AG08395 (cell line): ENCODE measurements at regions not wholly inside any gene's neighbourhood (a gene's known extent, or its start where the extent isn't known, plus 50 kb on each side); places are given as distances from the start of the nearest gene placed in this dataset.

Experiments used
- DNase-seq: peaks from one replicate; pipeline ENCODE4 v3.0.0; 2012; ENCODE audit warnings: mixed read lengths, low spot score

- no peak for DNase-seq
Observed at GRCh38 chr5:17761326-17761725, 127.1 kb downstream of the TAF11L14 start.

GRCh38 chr5:17763301-17763700, 129.0 kb downstream of the TAF11L14 start:
- DNase-seq = no peak

GRCh38 chr5:17766031-17766430, 131.8 kb downstream of the TAF11L14 start:
- no peak for DNase-seq

- no peak for DNase-seq
Observed at GRCh38 chr5:17769277-17769676, 135.0 kb downstream of the TAF11L14 start.

GRCh38 chr5:17772232-17772631, 138.0 kb downstream of the TAF11L14 start:
- DNase-seq = no peak

GRCh38 chr5:17785774-17786173, 151.5 kb downstream of the TAF11L14 start:
- no peak for DNase-seq

GRCh38 chr5:17788351-17788750, 154.1 kb downstream of the TAF11L14 start:
- no peak for DNase-seq

- DNase-seq = no peak
Observed at GRCh38 chr5:17794201-17794600, 159.9 kb downstream of the TAF11L14 start.

GRCh38 chr5:17794815-17795214, 160.6 kb downstream of the TAF11L14 start:
- DNase-seq = no peak

- DNase-seq = no peak
Observed at GRCh38 chr5:17796142-17796541, 161.9 kb downstream of the TAF11L14 start.

GRCh38 chr5:17796757-17797396, 162.6 kb downstream of the TAF11L14 start:
- DNase-seq = no peak

GRCh38 chr5:17799521-17799920, 165.3 kb downstream of the TAF11L14 start:
- no peak for DNase-seq

- DNase-seq = no peak
Observed at GRCh38 chr5:17801595-17801994, 167.3 kb downstream of the TAF11L14 start.

- no peak for DNase-seq
Observed at GRCh38 chr5:17802256-17802655, 168.0 kb downstream of the TAF11L14 start.

- no peak for DNase-seq
Observed at GRCh38 chr5:17803971-17804370, 169.7 kb downstream of the TAF11L14 start.

GRCh38 chr5:17805227-17805825, 171.1 kb downstream of the TAF11L14 start:
- DNase-seq = no peak

- no peak for DNase-seq
Observed at GRCh38 chr5:17806818-17807468, 172.7 kb downstream of the TAF11L14 start.

- no peak for DNase-seq
Observed at GRCh38 chr5:17808566-17808965, 174.3 kb downstream of the TAF11L14 start.

GRCh38 chr5:17810734-17811133, 176.5 kb downstream of the TAF11L14 start:
- no peak for DNase-seq

- no peak for DNase-seq
Observed at GRCh38 chr5:17813214-17813613, 179.0 kb downstream of the TAF11L14 start.

- no peak for DNase-seq
Observed at GRCh38 chr5:17816505-17816904, 182.2 kb downstream of the TAF11L14 start.

GRCh38 chr5:17816944-17817343, 182.7 kb downstream of the TAF11L14 start:
- DNase-seq = no peak

GRCh38 chr5:17817990-17818389, 183.7 kb downstream of the TAF11L14 start:
- no peak for DNase-seq

GRCh38 chr5:17819783-17820182, 185.5 kb downstream of the TAF11L14 start:
- DNase-seq = no peak
